ENCODE measurements at regions not wholly inside any gene's neighbourhood (a gene's known extent, or its start where the extent isn't known, plus 50 kb on each side); places are given as distances from the start of the nearest gene placed in this dataset.

DNA sequence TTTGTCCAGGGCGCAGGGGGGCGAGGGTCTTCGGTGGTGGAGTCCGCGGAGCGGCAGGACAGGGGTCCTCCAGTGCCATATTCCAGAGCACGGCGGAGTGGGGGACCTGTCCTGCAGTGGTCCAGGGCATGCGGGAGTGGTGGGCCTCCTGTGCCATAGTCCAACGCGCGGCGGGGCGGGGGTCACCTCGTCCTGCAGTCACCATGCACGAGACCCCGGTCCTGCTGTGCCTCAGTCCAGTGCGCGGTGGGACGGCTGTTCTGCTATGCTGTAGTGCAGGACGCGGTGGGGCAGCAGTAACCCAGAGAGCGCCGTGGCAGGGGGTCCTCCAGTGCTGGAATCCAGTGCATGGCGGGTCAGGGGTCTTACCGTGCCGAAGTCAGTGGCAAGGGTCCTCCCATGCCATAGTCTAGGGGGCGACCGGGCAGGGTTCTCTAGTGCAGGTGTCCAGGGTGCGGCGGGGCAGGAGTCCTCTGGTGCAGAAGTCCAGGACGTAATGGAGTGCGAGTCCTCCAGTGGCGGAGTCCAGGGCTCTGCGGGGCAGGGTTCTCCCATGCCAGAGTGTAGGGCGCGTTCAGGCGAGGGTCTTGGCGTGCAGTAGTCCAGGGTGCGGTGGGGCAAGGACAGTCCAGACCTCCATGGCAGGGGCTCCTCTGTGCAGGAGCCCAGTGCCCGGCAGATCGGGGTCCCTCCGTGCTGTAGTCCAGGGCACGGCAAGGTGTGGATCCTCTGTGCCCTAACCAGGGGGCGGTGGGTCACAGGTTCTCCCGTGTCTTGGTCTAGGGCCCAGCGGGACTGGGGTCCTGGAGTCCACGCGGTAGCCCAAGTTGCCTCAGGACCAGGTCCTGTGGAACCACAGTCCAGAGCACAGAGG lies 130.4 kb downstream of the CCDC74A start:
- SMC1A ChIA-PET (ENCODE audit: uncharacterized antibody, unreplicated experiment): no interaction called here
- intact Hi-C loops (cut with micrococcal nuclease; ENCODE audit: unreplicated experiment): no loop called here
- in situ Hi-C loops (cut with MboI): no loop called here

More for the DNA sequence above, 130.4 kb downstream of the CCDC74A start:
- Histone ChIP-seq H2AFZ (ENCODE audit: control insufficient read depth, low read depth, low read length) (no peak overlapping the region), H3K4me1 (ENCODE audit: control insufficient read depth, insufficient read depth, low read length) (no peaks in the 10 kb centered on the region), H3K4me3 (no peak overlapping the region), H3K9me3 (replicated peaks; ENCODE audit: control insufficient read depth, insufficient read depth, low read length) (no peaks in the 10 kb centered on the region), H3K4me2 (ENCODE audit: control insufficient read depth, insufficient read depth) (no peak overlapping the region), H3K79me2 (ENCODE audit: control insufficient read depth, insufficient read depth, low read length) (no peaks in the 10 kb centered on the region), H4K20me1 (ENCODE audit: control insufficient read depth, insufficient read depth) (no peaks in the 10 kb centered on the region), H3K9ac (ENCODE audit: control insufficient read depth, insufficient read depth, low read length) (no peak overlapping the region), H3K36me3 (ENCODE audit: control insufficient read depth in 2 of 2, insufficient read depth in 2 of 2, low read length in 1 of 2) (no peaks in the 10 kb centered on the region), H3K27me3 (replicated peaks in 1 of 2; ENCODE audit: control insufficient read depth in 2 of 2, insufficient read depth in 2 of 2, low read length in 1 of 2) (no peaks in the 10 kb centered on the region), H3K27ac (ENCODE audit: control insufficient read depth, insufficient read depth) (no peak overlapping the region)
- 81% methylated on average over 37 of the region's 49 CpGs for WGBS (ENCODE audit: insufficient coverage, insufficient replicate concordance, low lambda C conversion rate, missing lambda C conversion rate)
- FAIRE-seq: no peak
- BruUV-seq (replicated peaks): no TSS peak
- RAD21 ChIA-PET (ENCODE audit: unreplicated experiment): no interaction called here
- no peak for DNase-seq (ENCODE audit: low read depth, low spot score)
- CTCF ChIA-PET: no interaction called here
- POLR2A ChIA-PET: no interaction called here
- ATAC-seq: no peak
- TF ChIP-seq SREBF1 (IDR thresholded peaks at IDR 0.05; ENCODE audit: low read length): no peak
- no peak for TF ChIP-seq CEBPZ (IDR thresholded peaks at IDR 0.05; ENCODE audit: low read depth, low read length)
- no peak for TF ChIP-seq YBX1 (IDR thresholded peaks at IDR 0.05)
- no peak for TF ChIP-seq EZH2 (IDR thresholded peaks at IDR 0.05; ENCODE audit: borderline replicate concordance, control insufficient read depth, low read depth, low read length)
- TF ChIP-seq TCF7 (IDR thresholded peaks at IDR 0.05; ENCODE audit: borderline replicate concordance): no peak
- no peak for TF ChIP-seq BCL3 (IDR thresholded peaks at IDR 0.05; ENCODE audit: borderline replicate concordance, insufficient read depth, low read depth, low read length, poor library complexity, severe bottlenecking)
- TF ChIP-seq STAT3 (IDR thresholded peaks at IDR 0.05; ENCODE audit: low read depth, low read length): no peak
- no peak for TF ChIP-seq BHLHE40 (IDR thresholded peaks at IDR 0.05; ENCODE audit: borderline replicate concordance in 1 of 2, low read depth in 2 of 2, low read length in 1 of 2)
- TF ChIP-seq SPI1 (IDR thresholded peaks at IDR 0.05; ENCODE audit: borderline replicate concordance, insufficient read depth, low read depth, low read length): no peak
- TF ChIP-seq, protein P1, sequence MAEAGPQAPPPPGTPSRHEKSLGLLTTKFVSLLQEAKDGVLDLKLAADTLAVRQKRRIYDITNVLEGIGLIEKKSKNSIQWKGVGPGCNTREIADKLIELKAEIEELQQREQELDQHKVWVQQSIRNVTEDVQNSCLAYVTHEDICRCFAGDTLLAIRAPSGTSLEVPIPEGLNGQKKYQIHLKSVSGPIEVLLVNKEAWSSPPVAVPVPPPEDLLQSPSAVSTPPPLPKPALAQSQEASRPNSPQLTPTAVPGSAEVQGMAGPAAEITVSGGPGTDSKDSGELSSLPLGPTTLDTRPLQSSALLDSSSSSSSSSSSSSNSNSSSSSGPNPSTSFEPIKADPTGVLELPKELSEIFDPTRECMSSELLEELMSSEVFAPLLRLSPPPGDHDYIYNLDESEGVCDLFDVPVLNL (IDR thresholded peaks at IDR 0.05; ENCODE audit: low read depth, low read length): no peak
- no peak for TF ChIP-seq ZBTB33 (IDR thresholded peaks at IDR 0.05)
